Prostate gland (tissue), 2 donors: ENCODE measurements at regions not wholly inside any gene's neighbourhood (a gene's known extent, or its start where the extent isn't known, plus 50 kb on each side); places are given as distances from the start of the nearest gene placed in this dataset.

Source experiments
- POLR2AphosphoS5 ChIP-seq: sonication (generic); formaldehyde crosslinking; IDR thresholded peaks from one replicate; pipeline ENCODE4 v1.6.1; 2017; ENCODE audit warnings: antibody characterized with exemption
- TF ChIP-seq, protein P1 (sequence below), 4 experiments: fragments of 200-600 bp in 2 of 4; fragments of 450-650 bp in 2 of 4; sonication (generic) in 2 of 4; IDR thresholded peaks; 1 replicate in 3 of 4; 2 replicates in 1 of 4; pipeline ENCODE4 v1.5.1; 2016 to 2019; ENCODE audit warnings: antibody characterized with exemption in 4 of 4, mild to moderate bottlenecking in 2 of 4, moderate library complexity in 2 of 4

DNA sequence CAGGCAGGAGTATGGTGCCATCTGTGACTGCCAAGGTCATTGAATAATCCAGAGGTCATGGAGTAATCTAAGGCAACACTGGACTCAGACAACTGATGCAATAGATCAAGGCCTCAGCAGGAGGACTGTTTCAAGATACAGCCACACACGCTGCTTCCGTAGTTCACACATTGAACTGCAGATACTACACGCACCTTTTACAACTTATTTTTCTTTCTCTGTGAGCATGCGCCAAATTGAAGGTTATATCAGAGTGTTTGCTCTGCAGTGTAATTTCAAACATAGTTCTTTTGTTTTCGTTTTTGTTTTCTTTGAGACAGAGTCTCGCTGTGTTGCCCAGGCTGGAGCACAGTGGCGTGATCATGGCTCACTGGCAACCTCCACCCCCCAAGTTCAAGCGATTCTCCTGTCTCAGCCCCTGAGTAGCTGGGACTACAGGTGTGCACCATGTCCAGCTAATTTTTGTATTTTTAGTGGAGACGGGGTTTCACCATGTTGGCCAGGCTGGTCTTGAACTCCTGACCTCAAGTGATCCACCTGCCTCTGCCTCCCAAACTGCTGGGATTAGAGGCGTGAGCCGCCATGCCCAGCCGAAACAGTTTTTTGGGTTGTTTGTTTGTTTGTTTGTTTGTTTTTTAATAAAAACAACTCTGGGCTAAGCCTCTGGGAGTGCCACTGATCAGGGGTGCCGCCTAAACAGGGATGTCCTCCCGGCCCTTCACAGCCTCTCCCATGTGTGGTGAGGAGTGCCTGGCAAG, 96.6 kb upstream of the NAA20 start:
- TF ChIP-seq POLR2AphosphoS5, result no peak
- TF ChIP-seq, protein P1, sequence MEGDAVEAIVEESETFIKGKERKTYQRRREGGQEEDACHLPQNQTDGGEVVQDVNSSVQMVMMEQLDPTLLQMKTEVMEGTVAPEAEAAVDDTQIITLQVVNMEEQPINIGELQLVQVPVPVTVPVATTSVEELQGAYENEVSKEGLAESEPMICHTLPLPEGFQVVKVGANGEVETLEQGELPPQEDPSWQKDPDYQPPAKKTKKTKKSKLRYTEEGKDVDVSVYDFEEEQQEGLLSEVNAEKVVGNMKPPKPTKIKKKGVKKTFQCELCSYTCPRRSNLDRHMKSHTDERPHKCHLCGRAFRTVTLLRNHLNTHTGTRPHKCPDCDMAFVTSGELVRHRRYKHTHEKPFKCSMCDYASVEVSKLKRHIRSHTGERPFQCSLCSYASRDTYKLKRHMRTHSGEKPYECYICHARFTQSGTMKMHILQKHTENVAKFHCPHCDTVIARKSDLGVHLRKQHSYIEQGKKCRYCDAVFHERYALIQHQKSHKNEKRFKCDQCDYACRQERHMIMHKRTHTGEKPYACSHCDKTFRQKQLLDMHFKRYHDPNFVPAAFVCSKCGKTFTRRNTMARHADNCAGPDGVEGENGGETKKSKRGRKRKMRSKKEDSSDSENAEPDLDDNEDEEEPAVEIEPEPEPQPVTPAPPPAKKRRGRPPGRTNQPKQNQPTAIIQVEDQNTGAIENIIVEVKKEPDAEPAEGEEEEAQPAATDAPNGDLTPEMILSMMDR (IDR thresholded peaks at IDR 0.05), result no peak
